Right lung (tissue), 2 donors: ENCODE measurements at regions not wholly inside any gene's neighbourhood (a gene's known extent, or its start where the extent isn't known, plus 50 kb on each side); places are given as distances from the start of the nearest gene placed in this dataset.
"Not testable (repeated sequence)": the region's sequence is repeated elsewhere in the genome, so short reads cannot be mapped to it uniquely, and the experiment has no call there.

ENCODE experiments used
- DNase-seq, 2 donors: peaks; one replicate each; pipeline ENCODE4 v3.0.0-alpha.2; 2013

DNA sequence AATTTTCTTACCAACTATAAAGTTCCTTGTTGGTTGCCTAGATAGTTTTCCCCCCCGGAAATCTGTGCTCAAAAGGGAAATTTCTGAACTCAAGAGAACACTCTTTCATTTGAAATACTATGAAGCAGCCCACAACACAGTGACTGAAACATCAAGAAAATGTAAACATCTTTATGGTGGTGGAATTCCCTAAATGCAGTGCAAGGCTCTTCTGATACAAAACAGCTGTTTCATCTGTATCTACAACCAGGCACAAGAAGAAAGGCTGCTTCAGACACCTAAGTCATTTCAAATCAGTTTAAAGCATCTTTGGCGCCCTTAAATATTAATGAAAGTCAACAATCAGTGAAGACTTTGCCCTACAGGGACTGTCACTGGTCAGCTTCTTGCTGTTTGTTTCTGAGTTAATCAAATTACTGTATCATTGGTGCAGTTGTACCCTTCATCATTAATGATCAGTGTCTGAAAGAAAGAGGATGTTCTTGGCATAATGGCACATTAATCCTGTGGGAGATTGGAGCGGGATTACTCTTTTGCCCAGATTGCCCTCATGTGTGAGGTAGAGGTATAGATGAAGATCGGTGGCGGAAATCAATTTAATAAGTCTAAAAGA lies 947.0 kb downstream of the NR2F1-AS1 start:
- peak; percentile 71 to 80 for DNase-seq

- DNase-seq = no peak
Observed at GRCh38 chr5:92633176-92633575, 947.8 kb downstream of the NR2F1-AS1 start.

- not testable (repeated sequence) for DNase-seq
Observed at GRCh38 chr5:92631237-92631701, 949.8 kb downstream of the NR2F1-AS1 start.

- no peak for DNase-seq
Observed at GRCh38 chr5:92629574-92629973, 951.4 kb downstream of the NR2F1-AS1 start.

DNA sequence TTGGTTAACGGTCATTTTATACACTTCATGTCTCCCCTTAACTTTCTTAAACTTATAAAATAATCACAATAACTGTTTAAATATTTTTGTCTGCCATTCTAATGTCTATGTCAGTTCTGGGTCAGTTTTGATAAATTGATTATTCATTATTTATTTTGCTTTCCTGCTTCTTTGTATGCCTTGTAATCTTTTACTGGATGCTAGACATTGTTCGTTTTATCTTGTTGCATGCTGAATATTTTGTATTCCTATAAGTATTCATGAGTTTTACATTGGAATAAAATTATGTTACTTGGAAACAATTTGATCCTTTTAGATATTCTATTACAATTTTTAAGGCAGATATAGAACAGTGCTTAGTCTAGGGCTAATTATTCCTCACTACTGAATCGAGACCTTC lies 952.0 kb downstream of the NR2F1-AS1 start:
- no peak for DNase-seq

- no peak for DNase-seq
Observed at GRCh38 chr5:92627186-92627585, 953.8 kb downstream of the NR2F1-AS1 start.

GRCh38 chr5:92616085-92616484 lies 964.9 kb downstream of the NR2F1-AS1 start:
- no peak for DNase-seq

DNA sequence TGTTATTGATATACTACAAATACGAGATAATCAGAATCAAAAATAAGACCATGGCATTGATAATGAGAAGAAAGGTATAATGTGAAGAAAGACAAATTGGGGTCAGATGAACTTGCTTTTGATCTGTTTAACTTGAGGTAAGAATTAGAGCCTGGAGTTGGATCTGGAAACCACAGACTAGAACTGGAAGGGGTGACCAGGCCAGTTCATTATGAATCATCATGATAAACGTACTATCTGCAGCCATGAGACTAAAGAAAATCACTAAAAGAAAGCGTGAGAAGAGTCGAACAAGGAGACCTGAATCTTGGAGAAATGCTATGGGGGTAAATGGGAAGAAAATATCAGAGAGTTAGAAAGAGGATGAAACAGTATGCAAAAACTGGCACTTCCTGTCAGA lies 967.5 kb downstream of the NR2F1-AS1 start:
- DNase-seq = no peak

- not testable (repeated sequence) for DNase-seq
Observed at GRCh38 chr5:92610435-92610834, 970.6 kb downstream of the NR2F1-AS1 start.

- DNase-seq = peak in 1 of 2 donors; percentile 7
Observed at GRCh38 chr5:92605591-92605990, 975.4 kb downstream of the NR2F1-AS1 start.

DNA sequence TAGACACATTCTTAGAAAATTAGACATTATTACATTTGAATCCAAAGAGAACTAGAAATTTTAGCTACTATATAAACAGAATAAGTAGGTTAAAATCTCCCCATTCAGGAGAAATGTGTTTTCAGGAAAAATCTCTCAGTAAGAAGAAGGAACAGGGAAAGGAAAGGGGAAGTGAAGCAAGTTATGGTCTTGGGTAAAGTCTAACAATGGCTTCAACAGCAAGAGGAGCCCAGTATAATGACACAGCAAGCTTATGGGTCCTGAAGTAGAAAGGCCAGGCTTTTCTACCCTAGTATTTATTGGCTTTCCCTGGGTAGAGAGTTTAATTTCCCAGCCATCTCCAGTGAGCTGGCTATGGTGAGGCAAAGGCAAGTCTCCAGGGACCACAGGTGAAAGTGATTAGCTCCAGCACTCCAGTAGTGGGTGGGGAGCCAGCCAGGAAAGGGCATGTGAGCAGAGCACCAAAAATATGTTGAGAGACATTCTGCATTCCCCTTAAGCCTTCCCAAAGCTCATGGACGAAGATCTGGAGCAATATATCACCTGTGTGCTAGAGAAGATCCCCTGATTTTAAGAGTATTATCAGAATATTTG lies 981.7 kb downstream of the NR2F1-AS1 start:
- DNase-seq = no peak

GRCh38 chr5:92594031-92594430 lies 987.0 kb downstream of the NR2F1-AS1 start:
- DNase-seq = no peak

GRCh38 chr5:92588876-92589275 lies 992.1 kb downstream of the NR2F1-AS1 start:
- no peak for DNase-seq

DNA sequence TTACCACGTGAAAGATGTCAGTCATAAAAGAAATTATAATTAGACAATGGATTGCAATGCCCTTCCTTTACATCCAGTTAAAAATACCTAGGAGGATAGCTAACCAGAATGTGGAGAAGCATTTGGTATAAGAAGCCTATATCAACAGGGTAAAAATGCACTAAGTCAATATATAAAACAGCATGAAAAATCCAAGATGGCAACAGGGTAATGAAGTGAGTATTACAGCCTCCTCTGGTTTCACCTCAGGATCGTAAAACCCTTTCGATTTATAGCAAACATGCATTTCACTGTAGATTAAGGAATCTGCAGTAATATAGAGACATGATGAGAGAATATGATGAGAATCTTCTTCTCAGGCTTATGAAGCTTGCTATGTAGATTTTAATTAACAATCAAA lies 999.3 kb downstream of the NR2F1-AS1 start:
- no peak for DNase-seq

DNA sequence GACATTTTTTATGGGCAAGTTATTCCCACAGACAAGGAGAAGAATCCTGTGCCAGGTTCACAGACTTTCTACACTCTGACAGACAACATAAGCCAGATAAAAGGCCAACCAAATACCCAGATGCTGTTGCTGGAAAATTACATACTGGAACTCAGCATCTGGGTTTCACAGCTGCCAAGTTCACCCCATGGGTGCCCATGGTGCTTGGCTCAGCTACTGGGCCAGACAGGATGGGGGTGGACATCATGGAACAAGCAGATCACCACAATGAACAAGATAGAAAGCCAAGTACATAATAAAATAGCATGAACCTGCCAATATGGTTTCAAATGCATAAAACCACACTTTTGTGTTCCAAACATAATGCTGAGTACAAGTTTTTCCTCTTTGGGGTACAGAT lies 999.8 kb downstream of the NR2F1-AS1 start:
- no peak for DNase-seq

- no peak for DNase-seq
Observed at GRCh38 chr5:92580814-92581213, 1000.2 kb downstream of the NR2F1-AS1 start.

DNA sequence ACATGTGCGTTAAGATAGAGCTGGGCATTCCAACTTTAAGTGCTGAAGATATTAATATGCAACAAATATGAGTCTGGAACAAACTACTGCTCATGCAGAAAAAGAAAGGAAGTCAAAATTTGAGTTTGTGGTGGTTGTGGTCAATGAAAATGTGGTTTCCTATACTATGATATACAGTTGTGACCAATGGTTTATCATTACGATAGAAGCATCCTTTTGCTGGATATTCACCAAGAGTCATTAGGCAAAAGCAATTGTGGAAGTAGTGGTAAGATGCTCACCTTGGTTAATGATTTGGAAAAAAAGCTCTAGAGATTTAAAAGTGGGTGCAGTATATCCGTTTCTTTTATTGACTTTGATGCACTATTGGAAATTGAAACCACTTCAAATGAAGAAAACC lies 1007.0 kb downstream of the NR2F1-AS1 start:
- no peak for DNase-seq

- DNase-seq = no peak
Observed at GRCh38 chr5:92568522-92568921, 1012.5 kb downstream of the NR2F1-AS1 start.

GRCh38 chr5:92567831-92568450 lies 1013.1 kb downstream of the NR2F1-AS1 start:
- no peak for DNase-seq

- DNase-seq = no peak
Observed at GRCh38 chr5:92566113-92566786, 1014.8 kb downstream of the NR2F1-AS1 start.

- no peak for DNase-seq
Observed at GRCh38 chr5:92565673-92566072, 1015.3 kb downstream of the NR2F1-AS1 start.

DNA sequence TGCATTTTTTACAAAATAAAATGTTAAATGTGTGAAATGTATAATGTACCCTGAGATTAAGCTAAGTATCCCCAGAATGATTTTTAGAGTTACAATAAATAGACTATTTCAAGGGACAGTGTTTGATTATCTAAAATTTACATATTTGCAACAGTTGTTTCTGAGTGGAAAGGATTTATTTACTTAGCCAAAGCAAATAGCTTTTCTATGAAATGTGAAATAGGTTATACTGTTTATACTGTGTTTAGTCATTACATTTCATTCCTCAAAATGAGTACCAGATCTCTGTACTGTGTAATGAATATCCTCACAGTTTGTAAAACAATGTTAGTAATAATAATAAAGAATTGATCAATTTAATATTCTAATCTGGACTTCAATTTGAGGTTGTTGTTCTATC lies 1019.0 kb downstream of the NR2F1-AS1 start:
- DNase-seq = no peak
